ENCODE measurements at regions not wholly inside any gene's neighbourhood (a gene's known extent, or its start where the extent isn't known, plus 50 kb on each side); places are given as distances from the start of the nearest gene placed in this dataset.

DNA sequence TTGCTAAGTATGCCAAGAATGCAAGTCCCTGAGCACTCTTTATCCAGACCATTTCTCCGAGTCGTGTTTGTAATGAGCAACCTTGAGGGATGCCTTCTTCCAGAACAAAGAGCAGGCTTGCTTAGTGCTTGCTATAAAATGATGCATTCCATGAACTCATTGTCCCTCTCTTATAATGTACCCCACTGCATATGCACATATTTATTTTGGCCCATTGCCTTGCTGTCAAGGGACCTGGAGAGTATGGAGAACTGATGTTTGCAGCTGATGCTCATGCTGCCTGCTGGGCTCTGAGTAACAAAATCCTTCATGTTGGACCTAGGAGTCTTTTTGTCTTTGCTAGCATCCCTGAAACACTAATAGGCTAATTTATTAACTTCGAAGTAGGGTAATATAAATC, 97.8 kb upstream of the AADACL2 start:
- H3K9me3 ChIP-seq (ENCODE audit: insufficient read depth, low read length, severe bottlenecking) = no peaks in the 10 kb centered on the region
- no peak for ATAC-seq (ENCODE audit: insufficient read depth, low read depth)
- H3K36me3 ChIP-seq (ENCODE audit: insufficient read depth, low read length) = no peaks in the 10 kb centered on the region
- H3K79me2 ChIP-seq (ENCODE audit: insufficient read depth, low read length) = no peaks in the 10 kb centered on the region
- TF ChIP-seq, protein P1, sequence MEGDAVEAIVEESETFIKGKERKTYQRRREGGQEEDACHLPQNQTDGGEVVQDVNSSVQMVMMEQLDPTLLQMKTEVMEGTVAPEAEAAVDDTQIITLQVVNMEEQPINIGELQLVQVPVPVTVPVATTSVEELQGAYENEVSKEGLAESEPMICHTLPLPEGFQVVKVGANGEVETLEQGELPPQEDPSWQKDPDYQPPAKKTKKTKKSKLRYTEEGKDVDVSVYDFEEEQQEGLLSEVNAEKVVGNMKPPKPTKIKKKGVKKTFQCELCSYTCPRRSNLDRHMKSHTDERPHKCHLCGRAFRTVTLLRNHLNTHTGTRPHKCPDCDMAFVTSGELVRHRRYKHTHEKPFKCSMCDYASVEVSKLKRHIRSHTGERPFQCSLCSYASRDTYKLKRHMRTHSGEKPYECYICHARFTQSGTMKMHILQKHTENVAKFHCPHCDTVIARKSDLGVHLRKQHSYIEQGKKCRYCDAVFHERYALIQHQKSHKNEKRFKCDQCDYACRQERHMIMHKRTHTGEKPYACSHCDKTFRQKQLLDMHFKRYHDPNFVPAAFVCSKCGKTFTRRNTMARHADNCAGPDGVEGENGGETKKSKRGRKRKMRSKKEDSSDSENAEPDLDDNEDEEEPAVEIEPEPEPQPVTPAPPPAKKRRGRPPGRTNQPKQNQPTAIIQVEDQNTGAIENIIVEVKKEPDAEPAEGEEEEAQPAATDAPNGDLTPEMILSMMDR (IDR thresholded peaks at IDR 0.05; ENCODE audit: borderline replicate concordance, extremely low read depth, low read length, poor library complexity, severe bottlenecking) = no peak
- no peak for TF ChIP-seq EZH2 (IDR thresholded peaks at IDR 0.05; ENCODE audit: borderline replicate concordance, low read depth, low read length, severe bottlenecking)
- DNase-seq = no peak
- no peak overlapping the region for H3K27ac ChIP-seq (ENCODE audit: low read length)
- no peaks in the 10 kb centered on the region for H3K27me3 ChIP-seq (ENCODE audit: insufficient read depth, low read length, poor library complexity)
- no peaks in the 10 kb centered on the region for H4K20me1 ChIP-seq (ENCODE audit: insufficient read depth, low read length)
- H3K4me2 ChIP-seq (ENCODE audit: insufficient read depth, low read length) = no peak overlapping the region
- no peak overlapping the region for H2AFZ ChIP-seq (ENCODE audit: low read depth, low read length)
- H3K4me1 ChIP-seq (ENCODE audit: insufficient read depth, low read length) = peaks cover 20% of the 10 kb centered on the region
- no peak overlapping the region for H3K4me3 ChIP-seq (ENCODE audit: low read depth in 1 of 2, low read length in 2 of 2)
- no peak overlapping the region for H3K9ac ChIP-seq (ENCODE audit: low read depth, low read length)

DNA sequence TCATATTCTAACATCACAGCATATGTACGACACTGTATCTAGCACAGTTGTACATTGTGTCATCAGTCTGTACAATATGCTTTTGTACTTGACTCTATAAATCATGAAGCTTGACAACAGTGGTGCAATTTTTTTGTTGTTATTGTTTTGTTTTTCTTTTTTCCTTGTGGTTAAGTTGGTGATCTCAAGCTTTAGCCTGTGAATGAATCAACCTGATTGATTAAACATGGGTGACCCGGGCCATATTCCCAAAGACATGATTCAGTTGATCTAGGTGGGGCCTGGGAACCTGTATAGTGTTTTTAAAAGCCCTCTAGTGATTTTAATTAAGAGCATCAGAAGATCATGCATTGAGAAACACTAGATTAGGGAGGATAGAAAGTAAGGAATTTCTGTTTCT, 101.8 kb upstream of the AADACL2 start:
- H3K9ac ChIP-seq (ENCODE audit: low read depth, low read length) = no peak overlapping the region
- peaks cover under 1% of the 10 kb centered on the region; the same call in 1 of the 2 replicates for H3K4me1 ChIP-seq (ENCODE audit: insufficient read depth, low read length)
- H3K36me3 ChIP-seq (ENCODE audit: insufficient read depth, low read length) = no peaks in the 10 kb centered on the region
- no peak for ATAC-seq (ENCODE audit: insufficient read depth, low read depth)
- no peak overlapping the region for H2AFZ ChIP-seq (ENCODE audit: low read depth, low read length)
- H3K4me3 ChIP-seq (ENCODE audit: low read depth in 1 of 2, low read length in 2 of 2) = no peak overlapping the region
- no peak overlapping the region for H3K4me2 ChIP-seq (ENCODE audit: insufficient read depth, low read length)
- H3K79me2 ChIP-seq (ENCODE audit: insufficient read depth, low read length) = no peaks in the 10 kb centered on the region
- H3K9me3 ChIP-seq (ENCODE audit: insufficient read depth, low read length, severe bottlenecking) = no peaks in the 10 kb centered on the region
- no peaks in the 10 kb centered on the region for H4K20me1 ChIP-seq (ENCODE audit: insufficient read depth, low read length)
- H3K27me3 ChIP-seq (ENCODE audit: insufficient read depth, low read length, poor library complexity) = no peaks in the 10 kb centered on the region
- no peak for TF ChIP-seq EZH2 (IDR thresholded peaks at IDR 0.05; ENCODE audit: borderline replicate concordance, low read depth, low read length, severe bottlenecking)
- TF ChIP-seq, protein P1 (IDR thresholded peaks at IDR 0.05; ENCODE audit: borderline replicate concordance, extremely low read depth, low read length, poor library complexity, severe bottlenecking) = no peak
- no peak for DNase-seq
- no peak overlapping the region for H3K27ac ChIP-seq (ENCODE audit: low read length)

DNA sequence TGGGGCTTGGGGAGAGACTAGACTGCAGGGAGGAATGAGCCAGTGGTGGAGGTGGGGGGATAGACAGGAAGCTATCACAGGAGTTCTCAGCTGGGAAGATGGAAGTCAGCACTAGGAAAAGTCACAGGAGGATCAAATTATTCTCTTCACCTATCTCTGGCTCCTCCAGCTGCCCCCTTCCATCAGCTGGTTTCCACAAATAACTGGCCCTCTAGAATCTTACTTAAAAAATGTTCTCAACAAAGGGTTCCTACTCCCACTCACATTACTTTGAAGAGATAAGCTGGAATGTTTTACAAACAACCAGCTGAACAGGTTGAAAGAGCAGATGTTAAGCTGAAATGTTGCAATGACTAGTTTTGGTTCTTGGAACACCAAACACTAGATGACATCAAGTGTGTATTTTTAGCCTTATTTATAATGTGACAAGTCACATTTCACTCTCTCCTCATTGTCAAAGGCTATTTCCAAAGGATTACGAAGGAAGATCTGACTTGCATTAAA, 102.7 kb upstream of the AADACL2 start:
- no peaks in the 10 kb centered on the region for H4K20me1 ChIP-seq (ENCODE audit: insufficient read depth, low read length)
- no peak overlapping the region for H3K4me3 ChIP-seq (ENCODE audit: low read depth in 1 of 2, low read length in 2 of 2)
- DNase-seq (no peak), ATAC-seq (ENCODE audit: insufficient read depth, low read depth) (no peak)
- H3K4me2 ChIP-seq (ENCODE audit: insufficient read depth, low read length) = no peak overlapping the region
- no peaks in the 10 kb centered on the region for H3K27me3 ChIP-seq (ENCODE audit: insufficient read depth, low read length, poor library complexity)
- H3K36me3 ChIP-seq (ENCODE audit: insufficient read depth, low read length) = no peaks in the 10 kb centered on the region
- H3K9ac ChIP-seq (ENCODE audit: low read depth, low read length) = no peak overlapping the region
- H3K27ac ChIP-seq (ENCODE audit: low read length) = no peak overlapping the region
- no peak overlapping the region for H2AFZ ChIP-seq (ENCODE audit: low read depth, low read length)
- H3K79me2 ChIP-seq (ENCODE audit: insufficient read depth, low read length) = no peaks in the 10 kb centered on the region
- no peaks in the 10 kb centered on the region for H3K9me3 ChIP-seq (ENCODE audit: insufficient read depth, low read length, severe bottlenecking)
- TF ChIP-seq, protein P1 (IDR thresholded peaks at IDR 0.05; ENCODE audit: borderline replicate concordance, extremely low read depth, low read length, poor library complexity, severe bottlenecking) = no peak
- TF ChIP-seq EZH2 (IDR thresholded peaks at IDR 0.05; ENCODE audit: borderline replicate concordance, low read depth, low read length, severe bottlenecking) = no peak
- no peaks in the 10 kb centered on the region for H3K4me1 ChIP-seq (ENCODE audit: insufficient read depth, low read length)

DNA sequence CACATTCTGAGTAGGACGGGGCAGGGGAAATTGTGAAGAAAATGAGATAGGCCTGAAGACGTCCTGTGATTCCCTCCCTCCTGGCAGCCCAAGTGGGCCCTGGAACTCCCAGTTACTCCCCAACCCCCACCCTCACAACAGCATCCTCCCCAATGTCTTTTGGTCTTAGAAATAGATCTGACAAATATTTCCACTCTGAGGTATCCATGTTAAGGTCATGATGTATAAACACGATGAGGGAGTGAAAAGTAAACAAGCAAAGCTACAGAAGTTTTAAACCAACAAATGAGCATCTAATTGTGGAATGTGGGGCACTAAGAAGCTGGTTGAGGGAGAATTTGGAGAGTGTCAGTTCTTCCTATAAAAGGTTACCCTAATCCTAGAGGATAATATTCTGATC, 103.7 kb upstream of the AADACL2 start:
- Histone ChIP-seq H3K79me2 (ENCODE audit: insufficient read depth, low read length) (no peaks in the 10 kb centered on the region), H3K4me2 (ENCODE audit: insufficient read depth, low read length) (no peak overlapping the region)
- ATAC-seq (ENCODE audit: insufficient read depth, low read depth) = no peak

More for the DNA sequence above, 103.7 kb upstream of the AADACL2 start:
- Histone ChIP-seq H3K4me3 (ENCODE audit: low read depth in 1 of 2, low read length in 2 of 2) (no peak overlapping the region), H2AFZ (ENCODE audit: low read depth, low read length) (no peak overlapping the region), H4K20me1 (ENCODE audit: insufficient read depth, low read length) (no peaks in the 10 kb centered on the region), H3K4me1 (ENCODE audit: insufficient read depth, low read length) (no peaks in the 10 kb centered on the region), H3K27me3 (ENCODE audit: insufficient read depth, low read length, poor library complexity) (no peaks in the 10 kb centered on the region), H3K27ac (ENCODE audit: low read length) (no peak overlapping the region), H3K9ac (ENCODE audit: low read depth, low read length) (no peak overlapping the region), H3K9me3 (ENCODE audit: insufficient read depth, low read length, severe bottlenecking) (no peaks in the 10 kb centered on the region), H3K36me3 (ENCODE audit: insufficient read depth, low read length) (no peaks in the 10 kb centered on the region)
- TF ChIP-seq EZH2 (IDR thresholded peaks at IDR 0.05; ENCODE audit: borderline replicate concordance, low read depth, low read length, severe bottlenecking) = no peak
- TF ChIP-seq, protein P1 (IDR thresholded peaks at IDR 0.05; ENCODE audit: borderline replicate concordance, extremely low read depth, low read length, poor library complexity, severe bottlenecking) = no peak
- DNase-seq = no peak

Data from DND-41 (cell line).